Mesodermal cell (in vitro differentiated cells): ENCODE measurements at regions not wholly inside any gene's neighbourhood (a gene's known extent, or its start where the extent isn't known, plus 50 kb on each side); places are given as distances from the start of the nearest gene placed in this dataset.

Experiments used
- H3K27ac ChIP-seq: 2 replicates; pipeline ENCODE4 v1.7.0; 2013; ENCODE audit warnings: mild to moderate bottlenecking, low read depth, low read length, moderate library complexity; ENCODE audit not compliant: severe bottlenecking
- H3K36me3 ChIP-seq: 2 replicates; pipeline ENCODE4 v1.7.1; 2013; ENCODE audit warnings: mild to moderate bottlenecking, low read length, moderate library complexity; ENCODE audit not compliant: control insufficient read depth, insufficient read depth
- H3K4me1 ChIP-seq: one replicate; pipeline ENCODE4 v1.7.1; 2013; ENCODE audit warnings: mild to moderate bottlenecking, low read length; ENCODE audit not compliant: insufficient read depth, control insufficient read depth, poor library complexity, severe bottlenecking
- H3K4me3 ChIP-seq: 2 replicates; pipeline ENCODE4 v1.7.0; 2013; ENCODE audit warnings: low read length, control low read depth, mild to moderate bottlenecking; ENCODE audit not compliant: insufficient read depth, poor library complexity, severe bottlenecking; ENCODE audit errors: extremely low read depth
- H3K9me3 ChIP-seq: 2 replicates; pipeline ENCODE4 v1.7.1; 2013; ENCODE audit warnings: mild to moderate bottlenecking, low read length, moderate library complexity; ENCODE audit not compliant: control insufficient read depth
- WGBS, 2 experiments: methylation state at CpG; one replicate each; pipeline ENCODE4 v1.1.5; 2013; ENCODE audit warnings: missing lambda C conversion rate in 2 of 2; ENCODE audit not compliant: insufficient coverage in 2 of 2; 5-methylcytosine and 5-hydroxymethylcytosine counted together

- no peaks in the 10 kb centered on the region for H3K36me3 ChIP-seq
- peaks cover 7% of the 10 kb centered on the region for H3K4me1 ChIP-seq
- no peak overlapping the region for H3K4me3 ChIP-seq
- 90 to 100% methylated on average over 1 to 3 of the region's 3 CpGs for WGBS, 2 experiments
- H3K27ac ChIP-seq = no peak overlapping the region
- H3K9me3 ChIP-seq = no peaks in the 10 kb centered on the region
Measured at GRCh38 chr15:61762676-61763075, 297.6 kb downstream of the VPS13C start.

GRCh38 chr15:61759639-61760038 lies 300.6 kb downstream of the VPS13C start:
- Histone ChIP-seq H3K27ac (no peak overlapping the region), H3K4me3 (no peak overlapping the region), H3K9me3 (no peaks in the 10 kb centered on the region), H3K36me3 (no peaks in the 10 kb centered on the region), H3K4me1 (no peaks in the 10 kb centered on the region)
- WGBS, 2 experiments = 89% methylated on average over 2 of the region's 2 CpGs

- Histone ChIP-seq H3K4me1 (no peaks in the 10 kb centered on the region), H3K36me3 (no peaks in the 10 kb centered on the region), H3K4me3 (no peak overlapping the region), H3K9me3 (no peaks in the 10 kb centered on the region), H3K27ac (no peak overlapping the region)
- whole genome bisulfite sequencing, 2 experiments = 80% methylated on average over 2 of the region's 4 CpGs; no CpG with 5 or more reads in 1 of the 2 experiments
Measured at GRCh38 chr15:61756071-61756820, 304.0 kb downstream of the VPS13C start.

- 94 to 95% methylated on average over 2 of the region's 2 CpGs for WGBS, 2 experiments
- Histone ChIP-seq H3K4me3 (no peak overlapping the region), H3K9me3 (no peaks in the 10 kb centered on the region), H3K27ac (no peak overlapping the region), H3K36me3 (no peaks in the 10 kb centered on the region), H3K4me1 (no peaks in the 10 kb centered on the region)
Measured at GRCh38 chr15:61755467-61755866, 304.8 kb downstream of the VPS13C start.

- WGBS, 2 experiments = 85 to 95% methylated on average over 3 to 6 of the region's 6 CpGs
- H3K4me1 ChIP-seq = no peaks in the 10 kb centered on the region
- no peaks in the 10 kb centered on the region for H3K9me3 ChIP-seq
Measured at GRCh38 chr15:61753018-61753710, 307.1 kb downstream of the VPS13C start.

GRCh38 chr15:61752001-61752400 lies 308.2 kb downstream of the VPS13C start:
- 79 to 88% methylated on average over 4 to 5 of the region's 5 CpGs for whole genome bisulfite sequencing, 2 experiments
- no peaks in the 10 kb centered on the region for H3K9me3 ChIP-seq
- H3K4me1 ChIP-seq = no peaks in the 10 kb centered on the region
- no peak overlapping the region for H3K27ac ChIP-seq
- no peaks in the 10 kb centered on the region for H3K36me3 ChIP-seq
- H3K4me3 ChIP-seq = no peak overlapping the region

More at GRCh38 chr15:61753018-61753710, 307.1 kb downstream of the VPS13C start:
- H3K27ac ChIP-seq = no peak overlapping the region
- H3K36me3 ChIP-seq = no peaks in the 10 kb centered on the region
- H3K4me3 ChIP-seq = no peak overlapping the region

- WGBS, 2 experiments = 91 to 92% methylated on average over 13 to 14 of the region's 15 CpGs
- H3K36me3 ChIP-seq = no peaks in the 10 kb centered on the region
Measured at GRCh38 chr15:61750271-61751084, 309.8 kb downstream of the VPS13C start.

GRCh38 chr15:61749169-61749568 lies 311.1 kb downstream of the VPS13C start:
- Histone ChIP-seq H3K27ac (no peak overlapping the region), H3K9me3 (no peaks in the 10 kb centered on the region), H3K36me3 (no peaks in the 10 kb centered on the region), H3K4me1 (no peaks in the 10 kb centered on the region), H3K4me3 (no peak overlapping the region)
- 93 to 96% methylated on average over 4 of the region's 7 CpGs for WGBS, 2 experiments

More at GRCh38 chr15:61750271-61751084, 309.8 kb downstream of the VPS13C start:
- Histone ChIP-seq H3K4me3 (no peak overlapping the region), H3K9me3 (no peaks in the 10 kb centered on the region), H3K4me1 (no peaks in the 10 kb centered on the region), H3K27ac (no peak overlapping the region)

- 100% methylated on average over 1 of the region's 2 CpGs; no CpG with 5 or more reads in 1 of the 2 experiments for WGBS, 2 experiments
- Histone ChIP-seq H3K4me3 (no peak overlapping the region), H3K4me1 (no peaks in the 10 kb centered on the region), H3K9me3 (no peaks in the 10 kb centered on the region), H3K36me3 (no peaks in the 10 kb centered on the region), H3K27ac (no peak overlapping the region)
Measured at GRCh38 chr15:61748529-61748928, 311.7 kb downstream of the VPS13C start.

- no peak overlapping the region for H3K27ac ChIP-seq
- no peaks in the 10 kb centered on the region for H3K4me1 ChIP-seq
- no peaks in the 10 kb centered on the region for H3K36me3 ChIP-seq
- WGBS, 2 experiments = no CpG with 5 or more reads among the region's 2 CpGs
- no peaks in the 10 kb centered on the region for H3K9me3 ChIP-seq
- H3K4me3 ChIP-seq = no peak overlapping the region
Measured at GRCh38 chr15:61746589-61746988, 313.7 kb downstream of the VPS13C start.
